DOHH2 (cell line): ENCODE measurements at regions not wholly inside any gene's neighbourhood (a gene's known extent, or its start where the extent isn't known, plus 50 kb on each side); places are given as distances from the start of the nearest gene placed in this dataset.

ENCODE experiments used
- H3F3A ChIP-seq: fragments of 200-600 bp; sonication (generic), shearing (Covaris generic); 2 replicates; pipeline ENCODE4 v1.6.0; 2016; ENCODE audit warnings: antibody characterized with exemption, mild to moderate bottlenecking; ENCODE audit not compliant: control insufficient read depth, insufficient read depth
- H3K27ac ChIP-seq: fragments of 200-600 bp; sonication (generic); 2 replicates; pipeline ENCODE4 v1.5.1; 2014; ENCODE audit warnings: low read depth, mild to moderate bottlenecking, low read length, moderate library complexity
- H3K27me3 ChIP-seq: fragments of 200-600 bp; sonication (generic); 2 replicates; pipeline ENCODE4 v1.6.1; 2014; ENCODE audit warnings: mild to moderate bottlenecking, low read length, mixed read lengths; ENCODE audit not compliant: control insufficient read depth
- H3K36me3 ChIP-seq: fragments of 200-600 bp; sonication (generic); 2 replicates; pipeline ENCODE4 v1.6.1; 2014; ENCODE audit warnings: mild to moderate bottlenecking, low read length, moderate library complexity, mixed read lengths; ENCODE audit not compliant: control insufficient read depth
- H3K4me1 ChIP-seq: fragments of 200-600 bp; sonication (generic); 2 replicates; pipeline ENCODE4 v1.6.1; 2014; ENCODE audit warnings: mild to moderate bottlenecking, low read length, mixed read lengths; ENCODE audit not compliant: control insufficient read depth
- H3K4me2 ChIP-seq: fragments of 200-600 bp; sonication (generic); 2 replicates; pipeline ENCODE4 v1.6.0; 2014; ENCODE audit warnings: mild to moderate bottlenecking, low read length, moderate library complexity
- H3K4me3 ChIP-seq: fragments of 200-600 bp; sonication (generic); 2 replicates; pipeline ENCODE4 v1.5.1; 2014; ENCODE audit warnings: mild to moderate bottlenecking, low read length, mixed read lengths
- H3K79me2 ChIP-seq: fragments of 200-600 bp; sonication (generic); 2 replicates; pipeline ENCODE4 v1.6.1; 2014; ENCODE audit warnings: mild to moderate bottlenecking, low read length, mixed read lengths; ENCODE audit not compliant: control insufficient read depth
- H3K9me2 ChIP-seq: fragments of 200-600 bp; sonication (generic); replicated peaks from 2 replicates; pipeline ENCODE4 v1.6.1; 2014; ENCODE audit warnings: mild to moderate bottlenecking, low read length, mixed read lengths; ENCODE audit not compliant: control insufficient read depth
- H3K9me3 ChIP-seq: fragments of 200-600 bp; sonication (generic); 2 replicates; pipeline ENCODE4 v1.6.1; 2014; ENCODE audit warnings: antibody characterized with exemption, low read length, mixed read lengths; ENCODE audit not compliant: control insufficient read depth, insufficient read depth
- H4K20me1 ChIP-seq: fragments of 200-600 bp; sonication (generic); 2 replicates; pipeline ENCODE4 v1.6.0; 2014; ENCODE audit warnings: low read depth, mild to moderate bottlenecking, antibody characterized with exemption, low read length, moderate library complexity; ENCODE audit not compliant: control insufficient read depth, insufficient read depth
- EZH2phosphoT487 ChIP-seq: fragments of 200-600 bp; sonication (generic); IDR thresholded peaks from 2 replicates; pipeline ENCODE4 v1.6.1; 2017; ENCODE audit warnings: borderline replicate concordance, mild to moderate bottlenecking, antibody characterized with exemption, low read length, moderate library complexity, mixed read lengths
- TF ChIP-seq, protein P1 (sequence below): fragments of 200-600 bp; sonication (generic); IDR thresholded peaks from one replicate; pipeline ENCODE4 v1.5.1; 2014; ENCODE audit warnings: antibody characterized with exemption, mild to moderate bottlenecking, low read depth, low read length; ENCODE audit not compliant: poor library complexity, severe bottlenecking

DNA sequence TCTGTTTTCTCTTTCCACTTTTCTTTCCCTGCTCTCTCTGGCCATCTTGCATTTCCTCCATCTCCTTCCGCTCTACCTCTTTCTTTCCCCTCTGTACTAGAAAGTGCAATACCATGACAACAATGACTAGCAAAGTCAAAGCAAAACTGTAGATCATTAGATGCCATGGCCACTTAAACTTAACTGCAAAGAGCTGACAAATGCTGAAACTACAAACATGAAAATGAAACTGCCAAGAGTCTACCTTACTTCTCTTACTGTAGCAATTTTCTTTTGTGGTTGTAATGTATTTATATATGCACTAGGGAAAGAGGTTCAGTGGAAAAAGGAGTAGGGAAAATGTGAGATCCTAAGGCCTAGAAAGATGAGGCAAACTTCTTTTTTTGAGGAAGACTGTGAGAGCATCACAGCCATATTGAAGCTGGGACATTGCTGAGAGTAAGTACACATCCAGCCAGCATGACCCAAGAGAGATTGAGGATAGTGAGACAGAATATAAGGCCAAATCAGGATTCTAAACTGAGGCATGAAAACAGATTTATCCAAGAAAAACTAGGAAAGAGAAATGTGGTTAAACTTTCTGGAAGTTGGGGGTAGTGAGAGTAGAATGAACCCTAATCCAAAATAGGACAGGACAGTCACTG is 276.6 kb upstream of the NAV3 start:
- H4K20me1 ChIP-seq, result no peaks in the 10 kb centered on the region
- H3K4me3 ChIP-seq, result no peak overlapping the region
- no peaks in the 10 kb centered on the region for H3K9me2 ChIP-seq
- no peaks in the 10 kb centered on the region for H3K4me1 ChIP-seq
- no peaks in the 10 kb centered on the region for H3K79me2 ChIP-seq
- H3K9me3 ChIP-seq, result no peaks in the 10 kb centered on the region
- no peak overlapping the region for H3K27ac ChIP-seq
- no peak overlapping the region for H3K4me2 ChIP-seq
- TF ChIP-seq, protein P1, sequence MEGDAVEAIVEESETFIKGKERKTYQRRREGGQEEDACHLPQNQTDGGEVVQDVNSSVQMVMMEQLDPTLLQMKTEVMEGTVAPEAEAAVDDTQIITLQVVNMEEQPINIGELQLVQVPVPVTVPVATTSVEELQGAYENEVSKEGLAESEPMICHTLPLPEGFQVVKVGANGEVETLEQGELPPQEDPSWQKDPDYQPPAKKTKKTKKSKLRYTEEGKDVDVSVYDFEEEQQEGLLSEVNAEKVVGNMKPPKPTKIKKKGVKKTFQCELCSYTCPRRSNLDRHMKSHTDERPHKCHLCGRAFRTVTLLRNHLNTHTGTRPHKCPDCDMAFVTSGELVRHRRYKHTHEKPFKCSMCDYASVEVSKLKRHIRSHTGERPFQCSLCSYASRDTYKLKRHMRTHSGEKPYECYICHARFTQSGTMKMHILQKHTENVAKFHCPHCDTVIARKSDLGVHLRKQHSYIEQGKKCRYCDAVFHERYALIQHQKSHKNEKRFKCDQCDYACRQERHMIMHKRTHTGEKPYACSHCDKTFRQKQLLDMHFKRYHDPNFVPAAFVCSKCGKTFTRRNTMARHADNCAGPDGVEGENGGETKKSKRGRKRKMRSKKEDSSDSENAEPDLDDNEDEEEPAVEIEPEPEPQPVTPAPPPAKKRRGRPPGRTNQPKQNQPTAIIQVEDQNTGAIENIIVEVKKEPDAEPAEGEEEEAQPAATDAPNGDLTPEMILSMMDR, result no peak
- no peak for TF ChIP-seq EZH2phosphoT487
- no peaks in the 10 kb centered on the region for H3F3A ChIP-seq
- no peaks in the 10 kb centered on the region for H3K27me3 ChIP-seq
- no peaks in the 10 kb centered on the region for H3K36me3 ChIP-seq

DNA sequence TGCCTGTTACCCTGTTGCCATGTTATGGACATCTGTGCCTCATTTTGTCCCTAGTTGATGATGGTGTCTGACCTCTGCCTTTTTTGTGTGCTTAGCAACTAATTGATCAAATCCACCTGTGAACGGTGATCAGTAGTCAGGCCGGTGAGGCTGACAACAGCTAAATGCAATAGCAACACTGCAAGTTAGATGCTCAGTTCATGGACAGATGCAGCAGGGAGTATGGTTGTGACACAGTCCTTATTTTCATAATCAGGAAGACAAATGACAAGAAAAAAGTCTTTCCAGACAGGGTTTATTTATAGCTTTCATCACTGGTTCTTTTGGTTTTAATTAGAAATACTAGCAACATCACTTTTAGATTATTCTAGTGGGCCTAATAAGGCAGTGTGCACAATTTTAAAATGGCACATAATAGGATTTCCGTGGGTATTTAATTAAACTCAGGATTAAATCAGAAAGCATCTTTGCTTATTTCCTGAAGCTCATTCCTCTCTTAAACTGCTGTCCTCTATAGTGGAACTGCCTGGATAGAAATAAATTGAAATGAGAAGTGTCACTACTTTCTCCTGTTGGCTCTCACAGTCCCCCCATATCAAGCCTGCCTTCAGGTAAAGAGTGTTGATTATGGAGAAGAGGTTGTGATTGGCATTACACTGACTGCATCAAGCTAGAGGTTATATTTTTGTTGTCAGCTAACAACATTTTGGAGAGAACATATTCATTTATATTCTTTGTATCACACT is 281.1 kb upstream of the NAV3 start:
- TF ChIP-seq EZH2phosphoT487, result no peak
- TF ChIP-seq, protein P1, result no peak
- no peaks in the 10 kb centered on the region for H3K79me2 ChIP-seq
- H3K4me1 ChIP-seq, result no peaks in the 10 kb centered on the region
- H3K4me3 ChIP-seq, result no peak overlapping the region
- no peaks in the 10 kb centered on the region for H3K36me3 ChIP-seq
- H3K4me2 ChIP-seq, result no peak overlapping the region
- no peak overlapping the region for H3K27ac ChIP-seq
- H3K9me2 ChIP-seq, result no peaks in the 10 kb centered on the region
- H4K20me1 ChIP-seq, result no peaks in the 10 kb centered on the region
- H3K27me3 ChIP-seq, result no peaks in the 10 kb centered on the region
- no peaks in the 10 kb centered on the region for H3K9me3 ChIP-seq
- H3F3A ChIP-seq, result no peaks in the 10 kb centered on the region

DNA sequence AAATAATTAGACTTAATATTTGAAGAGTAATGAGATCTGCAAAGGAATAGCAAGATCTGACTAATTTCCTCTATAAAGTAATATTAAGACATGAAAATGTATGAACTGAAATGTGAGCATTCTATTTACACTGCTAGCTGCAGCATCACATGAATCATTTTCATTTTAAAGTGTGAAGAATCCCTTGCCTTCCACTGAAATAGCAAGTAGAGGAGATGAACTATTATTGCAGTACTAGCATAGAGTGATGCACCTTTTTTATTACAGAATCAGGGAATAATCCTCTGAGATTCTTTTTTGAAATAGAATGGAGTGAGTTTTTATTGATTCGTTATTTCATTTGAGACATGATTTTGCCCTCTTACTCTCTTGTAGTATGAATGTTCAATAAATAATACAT is 281.9 kb upstream of the NAV3 start:
- H3K27me3 ChIP-seq, result no peaks in the 10 kb centered on the region
- TF ChIP-seq EZH2phosphoT487, result no peak
- TF ChIP-seq, protein P1, result no peak
- H3K9me2 ChIP-seq, result no peaks in the 10 kb centered on the region

More for the DNA sequence above, 281.9 kb upstream of the NAV3 start:
- Histone ChIP-seq H3K79me2 (no peaks in the 10 kb centered on the region), H3K4me2 (no peak overlapping the region), H4K20me1 (no peaks in the 10 kb centered on the region), H3F3A (no peaks in the 10 kb centered on the region), H3K36me3 (no peaks in the 10 kb centered on the region), H3K4me3 (no peak overlapping the region), H3K9me3 (no peaks in the 10 kb centered on the region), H3K27ac (no peak overlapping the region), H3K4me1 (no peaks in the 10 kb centered on the region)
